Hematopoietic multipotent progenitor cell (in vitro differentiated cells): ENCODE measurements at regions not wholly inside any gene's neighbourhood (a gene's known extent, or its start where the extent isn't known, plus 50 kb on each side); places are given as distances from the start of the nearest gene placed in this dataset.

ENCODE experiments used
- DNase-seq, 3 donors: peaks; one replicate each; pipeline ENCODE4 v3.0.0-alpha.2; 2011 to 2015; ENCODE audit warnings: low read depth in 2 of 3, low spot score in 2 of 3

GRCh38 chr4:96301715-96302114 is 461.8 kb downstream of the PDHA2 start:
- DNase-seq, result no peak

- no peak for DNase-seq
Measured at GRCh38 chr4:96305030-96305429, 465.1 kb downstream of the PDHA2 start.

- DNase-seq, result no peak
Measured at GRCh38 chr4:96312046-96312685, 472.3 kb downstream of the PDHA2 start.

- DNase-seq, result no peak
Measured at GRCh38 chr4:96315815-96316214, 475.9 kb downstream of the PDHA2 start.

GRCh38 chr4:96316776-96317175 is 476.9 kb downstream of the PDHA2 start:
- DNase-seq, result no peak

GRCh38 chr4:96317891-96318290 is 478.0 kb downstream of the PDHA2 start:
- DNase-seq, result no peak

- DNase-seq, result no peak
Measured at GRCh38 chr4:96326846-96327245, 487.0 kb downstream of the PDHA2 start.

- DNase-seq, result no peak
Measured at GRCh38 chr4:96342196-96342595, 502.3 kb downstream of the PDHA2 start.

GRCh38 chr4:96342790-96343455 is 503.0 kb downstream of the PDHA2 start:
- no peak for DNase-seq

- no peak for DNase-seq
Measured at GRCh38 chr4:96343836-96344235, 503.9 kb downstream of the PDHA2 start.

GRCh38 chr4:96347582-96347981 is 507.7 kb downstream of the PDHA2 start:
- DNase-seq, result no peak

GRCh38 chr4:96352051-96352517 is 512.2 kb downstream of the PDHA2 start:
- peak in 2 of 3 donors; percentile 38 to 66 for DNase-seq

- peak in 1 of 3 donors; percentile 2 for DNase-seq
Measured at GRCh38 chr4:96354036-96354712, 514.3 kb downstream of the PDHA2 start.

GRCh38 chr4:96355414-96355813 is 515.5 kb downstream of the PDHA2 start:
- no peak for DNase-seq

- DNase-seq, result no peak
Measured at GRCh38 chr4:96356591-96357370, 516.9 kb downstream of the PDHA2 start.

- DNase-seq, result no peak
Measured at GRCh38 chr4:96366632-96367031, 526.7 kb downstream of the PDHA2 start.

- no peak for DNase-seq
Measured at GRCh38 chr4:96375367-96375766, 535.5 kb downstream of the PDHA2 start.

- DNase-seq, result no peak
Measured at GRCh38 chr4:96379524-96379923, 539.6 kb downstream of the PDHA2 start.

GRCh38 chr4:96380106-96380505 is 540.2 kb downstream of the PDHA2 start:
- DNase-seq, result no peak

GRCh38 chr4:96383349-96383748 is 543.5 kb downstream of the PDHA2 start:
- peak in 1 of 3 donors; percentile 2 for DNase-seq

- no peak for DNase-seq
Measured at GRCh38 chr4:96389770-96390169, 549.9 kb downstream of the PDHA2 start.
